ENCODE measurements at regions not wholly inside any gene's neighbourhood (a gene's known extent, or its start where the extent isn't known, plus 50 kb on each side); places are given as distances from the start of the nearest gene placed in this dataset.

DNA sequence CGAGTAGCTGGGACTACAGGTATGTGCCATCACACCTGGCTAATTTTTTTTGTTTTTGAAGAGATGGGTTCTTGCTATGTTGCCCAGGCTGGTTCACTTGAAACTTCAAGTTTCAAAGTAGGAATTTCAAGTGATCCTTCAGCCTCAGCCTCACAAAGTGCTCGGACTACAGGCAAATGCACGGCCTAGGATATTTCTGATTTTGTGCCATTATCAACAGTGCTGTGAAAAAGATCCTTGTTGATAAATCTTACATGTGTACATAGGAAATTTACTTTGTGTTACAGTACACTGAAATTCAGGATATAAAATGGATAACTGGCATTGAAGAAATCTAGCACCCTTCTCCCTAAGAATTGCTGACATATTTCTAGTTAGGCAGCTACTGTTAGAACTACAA lies 184.6 kb upstream of the PRDM1 start:
- DNase-seq, result no peak

DNA sequence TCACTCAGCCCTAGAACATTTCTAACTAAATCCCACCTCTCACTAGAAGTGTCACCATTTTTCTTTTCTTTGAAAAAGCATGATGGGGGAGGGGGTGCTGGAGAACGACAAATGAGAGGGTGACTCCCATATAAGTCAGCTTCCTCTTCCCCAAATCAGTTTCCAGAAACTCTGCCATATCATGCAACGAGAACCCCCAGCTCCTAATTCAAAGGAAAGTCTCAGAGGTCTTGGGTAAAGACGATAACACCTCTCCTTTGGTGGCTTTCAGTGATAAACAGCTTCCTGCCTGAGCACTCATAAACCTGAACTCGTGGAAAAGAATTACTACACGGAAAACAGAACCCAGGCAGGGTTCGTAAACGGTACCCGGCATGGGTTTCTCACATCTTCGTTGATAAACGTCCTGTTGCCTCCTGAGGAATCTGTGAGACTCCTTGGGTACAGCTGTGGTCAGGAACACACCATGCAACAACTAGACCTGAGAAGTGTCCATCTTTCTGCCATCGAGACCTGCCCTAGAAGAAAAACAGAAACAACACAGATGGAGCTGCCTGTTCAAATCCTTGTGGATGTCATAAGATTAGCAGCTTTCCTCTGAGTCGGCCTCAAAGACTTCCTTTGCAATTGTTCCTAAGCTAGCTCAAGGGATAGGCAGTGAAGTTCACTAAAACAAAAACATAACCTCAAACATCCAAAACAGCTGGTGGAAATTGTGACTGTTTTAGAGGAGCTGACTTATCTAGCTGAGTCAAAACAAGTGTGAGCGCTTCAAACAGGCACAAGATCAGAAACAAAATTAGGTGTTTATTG lies 185.8 kb upstream of the PRDM1 start:
- no peak for DNase-seq

GRCh38 chr6:105898286-105898685 lies 187.8 kb upstream of the PRDM1 start:
- no peak for DNase-seq

GRCh38 chr6:105897131-105897530 lies 189.0 kb upstream of the PRDM1 start:
- no peak for DNase-seq

GRCh38 chr6:105896821-105897095 lies 189.4 kb upstream of the PRDM1 start:
- DNase-seq, result no peak

- DNase-seq, result no peak
Observed at GRCh38 chr6:105896052-105896820, 189.9 kb upstream of the PRDM1 start.

DNA sequence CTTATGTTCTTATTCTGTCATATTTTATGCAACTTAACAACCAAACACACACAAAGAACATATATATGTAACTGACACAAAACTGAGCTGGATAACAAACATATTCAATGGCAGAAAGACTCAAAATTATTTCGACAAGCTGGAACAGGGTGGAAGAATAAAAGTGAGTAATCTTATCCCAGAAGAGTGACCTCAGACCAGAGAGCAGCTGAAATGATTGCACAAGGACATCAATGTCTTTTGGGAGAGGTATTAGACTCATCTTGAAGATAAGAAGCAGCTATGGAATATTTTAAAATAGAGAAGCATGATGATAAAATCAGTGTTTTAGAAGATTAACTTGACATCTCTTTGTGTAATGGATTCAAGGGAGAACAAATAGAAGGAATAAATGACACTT lies 191.6 kb upstream of the PRDM1 start:
- no peak for DNase-seq

- no peak for DNase-seq
Observed at GRCh38 chr6:105893741-105894140, 192.4 kb upstream of the PRDM1 start.

GRCh38 chr6:105892577-105893262 lies 193.4 kb upstream of the PRDM1 start:
- DNase-seq, result no peak

DNA sequence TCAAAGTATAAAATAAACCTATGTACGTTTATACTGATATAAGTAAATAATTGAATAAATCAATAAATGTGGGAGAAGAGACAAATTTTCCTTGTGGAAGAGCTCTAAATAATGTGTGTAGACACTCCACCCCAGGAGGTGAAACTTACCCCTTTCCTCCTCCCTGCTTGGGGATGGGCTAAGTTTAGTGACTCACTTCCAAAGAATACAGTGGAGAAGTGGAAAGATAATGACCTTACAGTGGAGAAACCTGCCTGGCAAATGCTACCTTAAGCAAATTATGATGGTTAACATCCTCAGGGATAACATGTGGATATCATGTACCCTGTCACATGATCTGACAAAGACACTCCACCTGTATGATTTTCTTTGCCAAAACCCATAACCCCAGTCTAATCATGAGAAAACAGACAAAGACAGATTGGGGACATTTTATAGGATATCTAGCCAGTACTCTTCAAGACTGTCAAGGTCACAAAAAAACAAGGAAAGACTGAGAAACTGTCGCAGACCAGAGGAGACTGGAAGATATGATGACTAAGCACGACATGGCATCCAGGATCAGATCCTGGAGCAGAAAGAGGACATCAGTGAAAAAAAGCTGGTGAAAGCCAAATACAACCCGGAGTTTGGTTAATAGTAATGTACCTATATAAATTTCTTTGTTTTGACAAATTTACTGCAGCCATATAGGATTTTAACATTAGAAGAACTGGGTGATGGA lies 195.5 kb upstream of the PRDM1 start:
- DNase-seq, result no peak

DNA sequence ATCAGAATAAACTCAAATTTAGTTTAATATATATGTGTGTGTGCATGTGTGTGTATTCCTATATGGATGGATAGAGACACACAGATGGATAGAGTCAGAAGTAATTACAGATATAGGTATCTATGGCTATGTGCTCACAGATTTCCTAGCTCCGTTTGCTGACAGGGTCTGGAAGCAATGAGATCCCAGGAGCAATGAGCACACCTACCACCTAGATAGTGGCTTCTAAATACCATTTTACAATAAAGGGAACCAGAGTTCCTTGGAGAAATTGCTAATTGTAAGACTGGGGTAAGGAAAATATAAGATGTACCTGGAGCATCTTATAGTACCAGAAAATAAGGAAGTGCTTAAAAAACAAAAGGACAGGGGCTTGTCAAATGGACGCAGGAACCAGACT lies 196.2 kb upstream of the PRDM1 start:
- no peak for DNase-seq

DNA sequence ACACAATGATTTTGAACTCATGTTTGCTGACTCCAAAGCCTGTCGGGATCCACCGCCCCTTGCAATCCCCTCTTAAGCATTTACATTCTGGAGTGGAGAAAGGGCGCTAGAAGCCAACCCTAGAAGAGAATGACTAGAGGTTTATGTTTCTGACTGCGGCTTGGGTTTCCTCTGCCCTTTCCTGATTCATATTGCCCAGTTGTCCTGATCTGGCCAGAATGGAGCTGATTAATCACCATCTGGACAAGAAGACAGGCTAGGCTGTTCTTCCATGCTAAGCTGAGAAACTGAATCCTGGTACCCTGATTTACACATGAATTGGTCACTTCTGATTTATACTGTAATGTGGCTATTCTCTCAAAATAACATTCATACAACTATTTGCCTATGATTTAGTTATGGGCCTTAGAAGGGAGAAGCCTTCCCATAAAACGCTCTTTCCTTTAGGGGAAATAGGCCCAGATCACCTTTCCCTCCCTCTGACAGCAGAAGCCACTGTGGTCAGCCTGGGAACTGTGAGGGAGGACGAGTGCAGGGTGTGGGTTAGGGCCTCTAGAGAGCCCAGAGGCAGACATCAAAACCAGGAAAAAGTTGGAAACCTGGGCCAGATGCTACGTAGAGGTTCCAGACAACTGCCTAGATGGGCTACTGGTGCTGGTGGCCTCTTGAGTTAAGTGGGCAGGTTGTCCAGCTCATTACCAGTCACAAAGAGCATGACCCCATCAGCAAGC lies 199.2 kb upstream of the PRDM1 start:
- DNase-seq, result no peak

- no peak for DNase-seq
Observed at GRCh38 chr6:105886066-105886813, 199.9 kb upstream of the PRDM1 start.

GRCh38 chr6:105884426-105884825 lies 201.7 kb upstream of the PRDM1 start:
- DNase-seq, result no peak

DNA sequence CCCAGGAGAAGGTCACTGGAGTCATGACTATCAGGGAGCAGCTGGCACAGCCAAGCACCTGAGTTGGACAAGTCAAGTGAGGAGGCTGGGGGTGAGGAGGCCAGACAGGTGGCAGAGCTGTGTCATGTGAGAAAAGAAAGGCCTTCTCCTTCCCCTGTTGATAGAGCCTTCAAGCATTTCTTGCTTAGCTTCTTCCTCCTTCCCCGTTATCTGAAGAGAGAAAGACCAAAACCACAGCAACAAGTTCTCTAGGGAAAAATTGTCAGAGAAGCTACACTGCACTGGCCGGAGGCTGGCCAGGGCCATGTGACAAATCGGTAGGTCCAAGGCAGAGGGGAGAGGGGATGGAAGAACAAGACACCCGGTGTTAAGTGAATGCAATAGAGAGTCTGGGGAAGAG lies 202.1 kb upstream of the PRDM1 start:
- DNase-seq, result no peak

GRCh38 chr6:105882828-105883227 lies 203.3 kb upstream of the PRDM1 start:
- DNase-seq, result no peak

DNA sequence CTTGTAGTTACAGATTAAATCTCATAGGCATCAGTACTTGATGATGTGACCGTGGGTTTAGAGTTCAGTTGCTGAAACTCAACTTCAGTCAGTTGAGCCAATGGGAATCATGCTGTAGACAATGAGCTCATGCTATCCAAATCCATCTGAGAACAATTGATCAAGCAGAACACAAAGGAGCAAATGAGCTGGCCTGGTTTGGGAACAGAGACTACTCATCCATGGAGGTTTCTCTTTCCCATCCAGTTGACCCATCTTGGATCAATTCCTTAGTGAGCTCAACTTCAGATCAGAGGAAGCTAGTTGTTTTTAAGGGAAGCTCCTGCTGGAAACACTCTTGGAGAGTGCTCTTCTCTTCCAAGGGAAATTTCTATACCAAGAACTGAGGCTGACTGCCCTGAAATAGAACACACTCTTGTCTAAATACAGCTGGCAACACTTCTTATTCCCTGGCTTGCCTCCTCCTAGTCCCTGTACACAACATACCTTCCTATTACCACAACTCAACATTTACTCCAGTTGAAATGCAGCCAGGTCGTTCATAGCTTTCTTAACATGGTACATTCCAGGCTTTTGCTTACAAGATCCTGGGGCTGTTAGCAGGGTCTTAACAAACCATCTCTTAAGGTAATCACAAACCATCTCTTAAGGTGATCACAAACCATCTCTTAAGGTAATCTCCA lies 203.9 kb upstream of the PRDM1 start:
- DNase-seq, result no peak

- no peak for DNase-seq
Observed at GRCh38 chr6:105881608-105882007, 204.5 kb upstream of the PRDM1 start.

DNA sequence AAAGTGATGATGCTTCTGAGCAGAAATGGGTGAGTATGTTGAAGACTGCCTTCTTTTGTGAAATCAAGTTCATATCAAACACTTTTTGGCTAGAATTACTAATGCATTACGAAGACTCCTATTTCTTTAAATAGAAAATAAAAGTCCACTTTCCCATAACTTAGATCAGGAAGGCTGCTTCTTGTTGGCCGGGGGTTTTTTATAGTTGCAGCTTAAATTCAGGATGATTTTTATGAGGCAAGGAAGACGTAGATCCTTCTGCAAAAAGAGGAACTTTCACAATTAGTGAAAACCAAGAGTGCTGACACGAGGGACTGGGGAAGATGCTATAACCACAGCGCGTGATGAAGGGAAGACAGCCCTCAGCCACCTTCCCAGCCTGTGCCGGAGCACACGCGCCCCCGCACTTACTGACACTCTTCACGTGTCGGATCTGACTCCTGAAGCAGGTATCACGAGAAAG lies 206.1 kb upstream of the PRDM1 start:
- DNase-seq, result no peak

DNA sequence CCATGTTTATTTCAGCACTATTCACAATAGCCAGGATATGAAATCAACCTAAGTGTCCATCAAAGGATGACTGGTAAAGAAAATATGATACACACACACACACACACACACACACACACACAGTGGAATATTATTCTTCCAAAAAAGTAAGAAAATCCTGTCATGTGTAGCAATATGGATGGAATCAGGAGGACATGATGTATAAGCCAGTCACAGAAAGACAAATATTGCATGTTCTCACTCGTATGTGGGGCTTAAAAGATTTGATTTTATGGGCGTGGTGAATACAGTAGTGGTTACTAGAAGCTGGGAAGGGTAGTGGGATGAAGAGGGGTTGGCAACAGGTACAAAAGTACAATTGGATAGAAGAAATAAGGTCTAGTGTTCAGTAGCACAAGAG lies 207.0 kb upstream of the PRDM1 start:
- DNase-seq, result no peak

- no peak for DNase-seq
Observed at GRCh38 chr6:105875974-105876640, 210.0 kb upstream of the PRDM1 start.

Measured in activated CD4-positive, alpha-beta T cell treated with anti-CD3 and anti-CD28 coated beads for 1 hour (primary cell).